OCI-LY7 (cell line): ENCODE measurements at regions not wholly inside any gene's neighbourhood (a gene's known extent, or its start where the extent isn't known, plus 50 kb on each side); places are given as distances from the start of the nearest gene placed in this dataset.

Experiments
- BruUV-seq: library from RNA; stranded (reverse); fragments of 400-500 nt; replicated peaks from 2 replicates; lab custom pipeline; 2021; lab: Mats Ljungman, UMichigan
- CTCF ChIA-PET: fragments of 300-600 bp; sonication (Branson Sonifier 250); formaldehyde crosslinking; loops from one replicate; lab custom pipeline; 2022; ENCODE audit warnings: antibody characterized with exemption; ENCODE audit not compliant: unreplicated experiment; lab: Charles Lee
- POLR2A ChIA-PET: fragments of 300-600 bp; sonication (Branson Sonifier 250); formaldehyde crosslinking; loops from one replicate; lab custom pipeline; 2022; ENCODE audit warnings: antibody characterized with exemption; lab: Charles Lee
- DNase-seq: peaks from one replicate; pipeline ENCODE4 v3.0.0-alpha.2; 2015; ENCODE audit warnings: low spot score
- H2AFZ ChIP-seq: fragments of 200-600 bp; sonication (generic), shearing (Covaris generic); 2 replicates; pipeline ENCODE4 v1.6.1; 2014; ENCODE audit warnings: mild to moderate bottlenecking, antibody characterized with exemption, low read length, moderate library complexity
- H3K27ac ChIP-seq: fragments of 200-600 bp; sonication (generic); 2 replicates; pipeline ENCODE4 v1.5.1; 2014; ENCODE audit warnings: mixed run types, low read depth, mild to moderate bottlenecking, moderate library complexity, low read length, inconsistent platforms; ENCODE audit not compliant: poor library complexity, severe bottlenecking
- H3K36me3 ChIP-seq: fragments of 200-600 bp; sonication (generic); 2 replicates; pipeline ENCODE4 v1.6.1; 2014; ENCODE audit warnings: mild to moderate bottlenecking, antibody characterized with exemption, low read length, moderate library complexity, mixed read lengths; ENCODE audit not compliant: insufficient read depth
- H3K4me1 ChIP-seq: fragments of 200-600 bp; sonication (generic); 2 replicates; pipeline ENCODE4 v1.5.1; 2014; ENCODE audit warnings: mild to moderate bottlenecking, low read length; ENCODE audit not compliant: insufficient read depth, poor library complexity, severe bottlenecking
- H3K4me2 ChIP-seq: fragments of 200-600 bp; sonication (generic); 2 replicates; pipeline ENCODE4 v1.6.1; 2014; ENCODE audit warnings: mild to moderate bottlenecking, low read length
- H3K4me3 ChIP-seq: fragments of 200-600 bp; sonication (generic); 2 replicates; pipeline ENCODE4 v1.5.1; 2014; ENCODE audit warnings: mild to moderate bottlenecking, low read depth, low read length; ENCODE audit not compliant: poor library complexity, severe bottlenecking
- H3K79me2 ChIP-seq: fragments of 200-600 bp; sonication (generic); 2 replicates; pipeline ENCODE4 v1.6.1; 2016; ENCODE audit warnings: low read depth, mild to moderate bottlenecking, low read length, moderate library complexity, mixed read lengths; ENCODE audit not compliant: insufficient read depth
- H3K9me2 ChIP-seq: fragments of 200-600 bp; sonication (generic); 2 replicates; pipeline ENCODE4 v1.6.1; 2016; ENCODE audit warnings: mild to moderate bottlenecking, low read length, mixed read lengths; ENCODE audit not compliant: insufficient read depth
- H3K9me3 ChIP-seq: fragments of 200-600 bp; sonication (generic); 2 replicates; pipeline ENCODE4 v1.6.1; 2014; ENCODE audit warnings: mild to moderate bottlenecking, mixed run types, low read length, mixed read lengths
- H4K20me1 ChIP-seq: fragments of 200-600 bp; sonication (generic); 2 replicates; pipeline ENCODE4 v1.6.1; 2014; ENCODE audit warnings: mild to moderate bottlenecking, antibody characterized with exemption, low read length, moderate library complexity, mixed read lengths; ENCODE audit not compliant: insufficient read depth
- EZH2phosphoT487 ChIP-seq: fragments of 200-600 bp; sonication (generic); IDR thresholded peaks from 2 replicates; pipeline ENCODE4 v1.6.1; 2018; ENCODE audit warnings: low read depth, borderline replicate concordance, mild to moderate bottlenecking, mixed run types, antibody characterized with exemption, low read length, moderate library complexity, mixed read lengths
- intact Hi-C: fragments of 100-400 bp; cut with micrococcal nuclease; formaldehyde crosslinking; loops from one replicate; pipeline ENCODE4 v1.10.0; 2022; ENCODE audit not compliant: unreplicated experiment
- TF ChIP-seq, protein P1 (sequence below): fragments of 200-600 bp; sonication (generic); conservative IDR thresholded peaks from 2 replicates; pipeline ENCODE4 v1.5.1; 2014; ENCODE audit warnings: mild to moderate bottlenecking, antibody characterized with exemption, low read length, moderate library complexity, mixed read lengths

DNA sequence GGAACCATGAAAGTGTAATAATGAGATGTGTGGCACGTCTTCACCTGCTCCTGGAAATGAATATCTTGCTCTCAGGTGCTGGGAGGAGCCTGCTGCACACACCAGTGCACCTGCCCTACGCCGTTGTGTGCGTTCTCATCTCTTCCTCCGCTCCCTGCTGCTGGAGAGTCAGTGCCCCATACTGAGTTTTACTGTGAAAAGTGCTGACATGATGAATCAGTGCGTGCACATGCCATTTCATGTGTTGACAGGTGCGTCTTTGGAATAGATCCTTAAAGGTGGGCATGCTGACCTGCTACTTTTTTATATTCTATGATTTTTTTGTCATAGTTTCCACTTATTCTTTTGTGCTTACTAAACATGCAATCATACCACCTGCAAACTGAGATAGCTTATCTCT lies 1015.8 kb downstream of the BRD1 start:
- no peak for DNase-seq
- no peaks in the 10 kb centered on the region for H3K4me1 ChIP-seq
- ChIA-PET POLR2A (no interaction called here), CTCF (no interaction called here)
- TF ChIP-seq EZH2phosphoT487, result no peak
- TF ChIP-seq, protein P1, sequence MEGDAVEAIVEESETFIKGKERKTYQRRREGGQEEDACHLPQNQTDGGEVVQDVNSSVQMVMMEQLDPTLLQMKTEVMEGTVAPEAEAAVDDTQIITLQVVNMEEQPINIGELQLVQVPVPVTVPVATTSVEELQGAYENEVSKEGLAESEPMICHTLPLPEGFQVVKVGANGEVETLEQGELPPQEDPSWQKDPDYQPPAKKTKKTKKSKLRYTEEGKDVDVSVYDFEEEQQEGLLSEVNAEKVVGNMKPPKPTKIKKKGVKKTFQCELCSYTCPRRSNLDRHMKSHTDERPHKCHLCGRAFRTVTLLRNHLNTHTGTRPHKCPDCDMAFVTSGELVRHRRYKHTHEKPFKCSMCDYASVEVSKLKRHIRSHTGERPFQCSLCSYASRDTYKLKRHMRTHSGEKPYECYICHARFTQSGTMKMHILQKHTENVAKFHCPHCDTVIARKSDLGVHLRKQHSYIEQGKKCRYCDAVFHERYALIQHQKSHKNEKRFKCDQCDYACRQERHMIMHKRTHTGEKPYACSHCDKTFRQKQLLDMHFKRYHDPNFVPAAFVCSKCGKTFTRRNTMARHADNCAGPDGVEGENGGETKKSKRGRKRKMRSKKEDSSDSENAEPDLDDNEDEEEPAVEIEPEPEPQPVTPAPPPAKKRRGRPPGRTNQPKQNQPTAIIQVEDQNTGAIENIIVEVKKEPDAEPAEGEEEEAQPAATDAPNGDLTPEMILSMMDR, result no peak
- no peak overlapping the region for H3K27ac ChIP-seq
- no TSS peak for BruUV-seq
- H2AFZ ChIP-seq, result no peak overlapping the region
- no peaks in the 10 kb centered on the region for H3K9me2 ChIP-seq
- no peaks in the 10 kb centered on the region for H3K9me3 ChIP-seq
- H3K36me3 ChIP-seq, result no peaks in the 10 kb centered on the region
- intact Hi-C loops, result no loop called here
- H3K79me2 ChIP-seq, result no peaks in the 10 kb centered on the region
- no peak overlapping the region for H3K4me2 ChIP-seq
- H3K4me3 ChIP-seq, result no peak overlapping the region
- H4K20me1 ChIP-seq, result no peaks in the 10 kb centered on the region

DNA sequence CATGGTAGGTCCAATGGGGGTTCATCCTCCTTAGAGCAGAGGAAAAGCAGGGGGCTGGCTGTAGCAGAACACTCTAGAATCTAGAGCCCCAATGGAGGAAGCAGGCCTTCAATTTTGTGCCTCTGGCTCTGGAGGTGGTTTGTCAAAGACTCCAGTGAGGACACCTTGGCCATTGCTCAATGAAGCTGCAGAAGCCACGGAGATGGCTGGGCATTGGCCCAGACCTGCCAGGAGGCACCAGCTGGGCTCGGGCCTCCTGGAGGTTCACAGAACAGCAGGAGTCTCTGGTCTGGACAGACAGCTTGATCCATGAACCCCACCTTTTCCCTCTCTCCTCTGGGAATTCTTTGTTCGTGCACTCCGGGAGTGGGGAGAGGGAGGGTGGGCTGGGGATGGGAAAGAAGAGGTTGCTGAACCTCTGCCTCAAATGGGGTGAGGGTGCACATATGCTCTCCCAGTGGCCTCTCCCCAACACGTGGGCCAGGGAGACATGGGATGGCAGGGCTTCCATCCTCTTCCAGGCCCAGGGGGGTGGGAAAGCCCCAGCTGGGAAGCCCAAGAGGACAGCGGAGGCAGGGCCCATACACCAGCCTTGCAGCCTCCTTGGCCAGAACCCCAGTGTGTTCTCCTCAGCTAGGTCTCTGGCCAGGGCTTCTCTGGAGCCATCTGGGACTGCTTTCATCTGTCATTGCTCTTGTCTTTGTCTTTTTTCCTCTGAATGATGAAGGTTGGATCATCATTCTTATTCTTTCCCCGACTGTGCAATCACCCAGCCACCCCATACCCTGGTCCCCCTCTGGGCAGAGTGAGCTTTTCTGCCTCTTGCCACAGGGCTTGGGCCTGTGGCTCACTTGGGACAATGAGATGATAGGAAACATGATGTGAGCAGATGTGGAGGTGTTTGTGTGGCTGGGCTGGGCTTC lies 1019.4 kb downstream of the BRD1 start:
- Histone ChIP-seq H3K4me1 (no peaks in the 10 kb centered on the region), H3K36me3 (no peaks in the 10 kb centered on the region), H3K27ac (no peak overlapping the region), H3K9me3 (no peaks in the 10 kb centered on the region), H4K20me1 (no peaks in the 10 kb centered on the region), H3K4me2 (no peak overlapping the region), H2AFZ (no peak overlapping the region), H3K79me2 (no peaks in the 10 kb centered on the region), H3K4me3 (no peak overlapping the region), H3K9me2 (no peaks in the 10 kb centered on the region)
- DNase-seq, result no peak
- intact Hi-C loops, result no loop called here
- TF ChIP-seq, protein P1, result no peak
- no peak for TF ChIP-seq EZH2phosphoT487
- BruUV-seq, result no TSS peak
- POLR2A ChIA-PET, result no interaction called here
- CTCF ChIA-PET, result no interaction called here

DNA sequence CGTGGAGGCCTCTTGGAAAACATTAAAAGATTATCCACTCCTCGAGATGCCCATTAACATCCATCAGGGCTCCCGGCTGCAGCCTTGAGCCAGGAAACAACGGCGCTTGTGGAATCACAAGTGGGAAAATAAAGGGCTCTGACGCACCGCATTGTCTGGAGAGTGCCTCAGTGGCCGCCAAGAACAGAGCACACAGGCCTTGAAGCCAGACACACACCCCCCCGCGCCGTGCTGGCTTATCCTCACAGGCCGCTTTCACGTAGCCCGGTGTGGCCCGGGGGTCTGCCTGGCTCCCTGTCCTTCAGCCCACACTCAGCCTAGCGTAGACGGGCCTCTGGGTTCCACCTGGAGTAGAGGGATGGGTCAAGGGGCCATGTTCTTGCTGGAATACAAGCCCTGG lies 1020.5 kb downstream of the BRD1 start:
- intact Hi-C loops, result no loop called here
- no TSS peak for BruUV-seq
- Histone ChIP-seq H3K79me2 (no peaks in the 10 kb centered on the region), H3K4me3 (no peak overlapping the region), H3K4me2 (no peak overlapping the region), H3K4me1 (no peaks in the 10 kb centered on the region), H2AFZ (no peak overlapping the region), H3K9me2 (no peaks in the 10 kb centered on the region), H3K9me3 (no peaks in the 10 kb centered on the region), H3K36me3 (no peaks in the 10 kb centered on the region), H4K20me1 (no peaks in the 10 kb centered on the region), H3K27ac (no peak overlapping the region)
- TF ChIP-seq, protein P1, result no peak
- no peak for TF ChIP-seq EZH2phosphoT487
- ChIA-PET CTCF (no interaction called here), POLR2A (no interaction called here)
- DNase-seq, result no peak
